ENCODE measurements at regions not wholly inside any gene's neighbourhood (a gene's known extent, or its start where the extent isn't known, plus 50 kb on each side); places are given as distances from the start of the nearest gene placed in this dataset.

GRCh38 chr9:129390541-129390940 is 212.5 kb upstream of the IER5L start (continued):
- TF ChIP-seq REST (IDR thresholded peaks at IDR 0.05) (no peak), HNF4A (conservative IDR thresholded peaks at IDR 0.05) (no peak), JUND (IDR thresholded peaks at IDR 0.05) (no peak)

- Histone ChIP-seq H3K27me3 (ENCODE audit: control insufficient read depth in 4 of 4, insufficient read depth in 4 of 4, low read length in 3 of 4) (no peaks in the 10 kb centered on the region), H3K27ac (ENCODE audit: low read depth in 1 of 2, low read length in 2 of 2) (no peak overlapping the region), H3K36me3 (ENCODE audit: control insufficient read depth in 4 of 4, insufficient read depth in 3 of 4, low read depth in 1 of 4, low read length in 3 of 4) (no peaks in the 10 kb centered on the region), H3K4me1 (ENCODE audit: control insufficient read depth in 4 of 4, insufficient read depth in 4 of 4, low read length in 3 of 4) (peaks cover under 1% of the 10 kb centered on the region in 4 donors), H3K9ac (ENCODE audit: low read depth in 1 of 2, low read length in 2 of 2) (no peak overlapping the region), H3K9me3 (ENCODE audit: control insufficient read depth in 4 of 4, low read length in 3 of 4) (no peaks in the 10 kb centered on the region), H3K4me3 (ENCODE audit: low read depth in 1 of 3, low read length in 3 of 3) (no peak overlapping the region)
- 34% methylated on average over 3 of the region's 3 CpGs for WGBS
- no peak for DNase-seq (ENCODE audit: low spot score)
- TF ChIP-seq GABPA (IDR thresholded peaks at IDR 0.05 in 1 of 2, conservative IDR thresholded peaks at IDR 0.05 in 1 of 2) (no peak), HNF4A (conservative IDR thresholded peaks at IDR 0.05) (no peak), REST (IDR thresholded peaks at IDR 0.05) (no peak), CTCF (IDR thresholded peaks at IDR 0.05; ENCODE audit: low read depth, low read length, missing input control) (no peak)
These were observed 209.8 kb upstream of the IER5L start for GRCh38 chr9:129387822-129388221.

GRCh38 chr9:129386812-129387177 is 208.7 kb upstream of the IER5L start:
- TF ChIP-seq, protein P1, sequence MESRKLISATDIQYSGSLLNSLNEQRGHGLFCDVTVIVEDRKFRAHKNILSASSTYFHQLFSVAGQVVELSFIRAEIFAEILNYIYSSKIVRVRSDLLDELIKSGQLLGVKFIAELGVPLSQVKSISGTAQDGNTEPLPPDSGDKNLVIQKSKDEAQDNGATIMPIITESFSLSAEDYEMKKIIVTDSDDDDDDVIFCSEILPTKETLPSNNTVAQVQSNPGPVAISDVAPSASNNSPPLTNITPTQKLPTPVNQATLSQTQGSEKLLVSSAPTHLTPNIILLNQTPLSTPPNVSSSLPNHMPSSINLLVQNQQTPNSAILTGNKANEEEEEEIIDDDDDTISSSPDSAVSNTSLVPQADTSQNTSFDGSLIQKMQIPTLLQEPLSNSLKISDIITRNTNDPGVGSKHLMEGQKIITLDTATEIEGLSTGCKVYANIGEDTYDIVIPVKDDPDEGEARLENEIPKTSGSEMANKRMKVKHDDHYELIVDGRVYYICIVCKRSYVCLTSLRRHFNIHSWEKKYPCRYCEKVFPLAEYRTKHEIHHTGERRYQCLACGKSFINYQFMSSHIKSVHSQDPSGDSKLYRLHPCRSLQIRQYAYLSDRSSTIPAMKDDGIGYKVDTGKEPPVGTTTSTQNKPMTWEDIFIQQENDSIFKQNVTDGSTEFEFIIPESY (IDR thresholded peaks at IDR 0.05), result no peak
- TF ChIP-seq ATF3 (IDR thresholded peaks at IDR 0.05) (no peak), FOXA1 (IDR thresholded peaks at IDR 0.05) (no peak), JUND (IDR thresholded peaks at IDR 0.05) (no peak), RAD21 (IDR thresholded peaks at IDR 0.05) (no peak), REST (IDR thresholded peaks at IDR 0.05) (no peak), GABPA (IDR thresholded peaks at IDR 0.05 in 1 of 2, conservative IDR thresholded peaks at IDR 0.05 in 1 of 2) (no peak), CTCF (IDR thresholded peaks at IDR 0.05; ENCODE audit: low read depth, low read length, missing input control) (no peak)
- no peak for DNase-seq (ENCODE audit: low spot score)
- Histone ChIP-seq H3K36me3 (ENCODE audit: control insufficient read depth in 4 of 4, insufficient read depth in 3 of 4, low read depth in 1 of 4, low read length in 3 of 4) (no peaks in the 10 kb centered on the region), H3K4me1 (ENCODE audit: control insufficient read depth in 4 of 4, insufficient read depth in 4 of 4, low read length in 3 of 4) (peaks cover 2 to 7% (median 6%) of the 10 kb centered on the region in 4 donors), H3K27ac (ENCODE audit: low read depth in 1 of 2, low read length in 2 of 2) (no peak overlapping the region), H3K27me3 (ENCODE audit: control insufficient read depth in 4 of 4, insufficient read depth in 4 of 4, low read length in 3 of 4) (no peaks in the 10 kb centered on the region), H3K4me3 (ENCODE audit: low read depth in 1 of 3, low read length in 3 of 3) (no peak overlapping the region), H3K9ac (ENCODE audit: low read depth in 1 of 2, low read length in 2 of 2) (no peak overlapping the region), H3K9me3 (ENCODE audit: control insufficient read depth in 4 of 4, low read length in 3 of 4) (no peaks in the 10 kb centered on the region)
- whole genome bisulfite sequencing, result 86% methylated on average over 6 of the region's 6 CpGs
